ENCODE measurements at regions not wholly inside any gene's neighbourhood (a gene's known extent, or its start where the extent isn't known, plus 50 kb on each side); places are given as distances from the start of the nearest gene placed in this dataset.
"Not testable (repeated sequence)": the region's sequence is repeated elsewhere in the genome, so short reads cannot be mapped to it uniquely, and the experiment has no call there.

GRCh38 chr5:67547682-67548081, 351.1 kb upstream of the CD180 start:
- Histone ChIP-seq H3K27me3 (no peaks in the 10 kb centered on the region), H3K4me1 (peaks cover 0 to 26% (median 0%) of the 10 kb centered on the region in 4 donors), H3K4me3 (no peak overlapping the region), H3K9me3 (no peaks in the 10 kb centered on the region), H3K27ac (no peak overlapping the region), H3K36me3 (no peaks in the 10 kb centered on the region)
- DNase-seq: no peak
- TF ChIP-seq POLR2A (IDR thresholded peaks at IDR 0.05): no peak
- TF ChIP-seq, protein P1, sequence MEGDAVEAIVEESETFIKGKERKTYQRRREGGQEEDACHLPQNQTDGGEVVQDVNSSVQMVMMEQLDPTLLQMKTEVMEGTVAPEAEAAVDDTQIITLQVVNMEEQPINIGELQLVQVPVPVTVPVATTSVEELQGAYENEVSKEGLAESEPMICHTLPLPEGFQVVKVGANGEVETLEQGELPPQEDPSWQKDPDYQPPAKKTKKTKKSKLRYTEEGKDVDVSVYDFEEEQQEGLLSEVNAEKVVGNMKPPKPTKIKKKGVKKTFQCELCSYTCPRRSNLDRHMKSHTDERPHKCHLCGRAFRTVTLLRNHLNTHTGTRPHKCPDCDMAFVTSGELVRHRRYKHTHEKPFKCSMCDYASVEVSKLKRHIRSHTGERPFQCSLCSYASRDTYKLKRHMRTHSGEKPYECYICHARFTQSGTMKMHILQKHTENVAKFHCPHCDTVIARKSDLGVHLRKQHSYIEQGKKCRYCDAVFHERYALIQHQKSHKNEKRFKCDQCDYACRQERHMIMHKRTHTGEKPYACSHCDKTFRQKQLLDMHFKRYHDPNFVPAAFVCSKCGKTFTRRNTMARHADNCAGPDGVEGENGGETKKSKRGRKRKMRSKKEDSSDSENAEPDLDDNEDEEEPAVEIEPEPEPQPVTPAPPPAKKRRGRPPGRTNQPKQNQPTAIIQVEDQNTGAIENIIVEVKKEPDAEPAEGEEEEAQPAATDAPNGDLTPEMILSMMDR (IDR thresholded peaks at IDR 0.05): no peak

- not testable (repeated sequence) for H3K36me3 ChIP-seq, H3K27me3 ChIP-seq, H3K27ac ChIP-seq, H3K9me3 ChIP-seq, H3K4me3 ChIP-seq, DNase-seq
- peaks cover 0 to 20% (median 0%) of the 10 kb centered on the region in 4 donors for H3K4me1 ChIP-seq
Observed at GRCh38 chr5:67544942-67545341, 348.3 kb upstream of the CD180 start.

DNA sequence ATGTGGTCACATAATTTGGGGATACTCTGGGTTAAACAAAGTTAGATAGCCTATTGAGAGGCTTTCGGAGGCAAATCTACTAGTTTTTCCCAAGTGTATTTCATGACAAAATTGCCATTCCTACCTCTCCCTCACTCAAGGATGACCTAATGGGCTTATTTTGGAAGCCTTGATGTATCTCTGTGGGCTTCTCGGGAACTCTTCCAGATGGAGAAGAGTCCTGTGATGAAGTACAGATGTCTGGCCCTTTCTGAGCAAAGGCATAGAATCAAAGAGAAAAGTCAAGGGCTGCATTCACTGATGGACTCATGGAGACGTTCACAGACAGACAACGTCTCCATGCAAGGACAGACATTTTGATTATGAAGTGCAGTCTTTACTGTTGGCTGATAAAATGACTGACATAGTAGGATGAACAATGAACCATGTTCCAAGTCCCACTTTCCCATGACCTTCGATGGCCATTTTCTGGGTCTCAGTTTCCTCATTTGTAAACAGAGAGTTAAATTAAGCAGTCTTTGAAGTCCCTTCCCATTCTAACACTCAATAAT, 347.2 kb upstream of the CD180 start:
- Histone ChIP-seq H3K27me3 (no peaks in the 10 kb centered on the region), H3K4me3 (no peak overlapping the region), H3K9me3 (no peaks in the 10 kb centered on the region), H3K4me1 (peaks cover 0 to 10% (median 0%) of the 10 kb centered on the region in 4 donors), H3K36me3 (no peaks in the 10 kb centered on the region), H3K27ac (no peak overlapping the region)
- no peak for TF ChIP-seq POLR2A (IDR thresholded peaks at IDR 0.05)
- TF ChIP-seq, protein P1 (IDR thresholded peaks at IDR 0.05): no peak
- DNase-seq: no peak

DNA sequence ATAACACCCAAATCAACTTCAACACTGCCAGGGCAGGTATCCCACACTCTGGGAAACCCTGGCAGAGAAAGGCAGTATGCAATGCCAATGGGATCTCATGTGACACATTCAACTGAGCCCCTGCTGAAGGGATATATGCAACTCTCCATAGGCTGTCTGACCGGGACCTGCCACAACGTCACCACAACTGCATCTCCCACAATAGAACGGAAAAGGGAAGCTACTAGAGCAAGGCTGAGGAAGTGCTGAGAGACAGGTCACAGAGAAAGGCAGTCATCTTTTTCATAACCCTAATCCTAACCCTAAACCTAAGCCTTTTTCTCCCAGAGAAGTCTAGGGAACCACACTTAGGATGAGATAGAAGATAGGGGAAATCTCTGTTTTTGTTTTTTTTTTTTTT, 345.9 kb upstream of the CD180 start:
- no peaks in the 10 kb centered on the region for H3K4me1 ChIP-seq
- no peak overlapping the region for H3K4me3 ChIP-seq
- no peaks in the 10 kb centered on the region for H3K27me3 ChIP-seq
- H3K27ac ChIP-seq: no peak overlapping the region
- no peaks in the 10 kb centered on the region for H3K36me3 ChIP-seq
- no peak for DNase-seq
- H3K9me3 ChIP-seq: no peaks in the 10 kb centered on the region
- no peak for TF ChIP-seq POLR2A (IDR thresholded peaks at IDR 0.05)
- TF ChIP-seq, protein P1 (IDR thresholded peaks at IDR 0.05): no peak

- DNase-seq: no peak
- no peak overlapping the region for H3K4me3 ChIP-seq
- TF ChIP-seq, protein P1 (IDR thresholded peaks at IDR 0.05): no peak
- TF ChIP-seq POLR2A (IDR thresholded peaks at IDR 0.05): no peak
- H3K4me1 ChIP-seq: peaks cover 0 to 2% (median 0%) of the 10 kb centered on the region in 4 donors
- H3K27me3 ChIP-seq: no peaks in the 10 kb centered on the region
- H3K36me3 ChIP-seq: no peaks in the 10 kb centered on the region
- no peak overlapping the region for H3K27ac ChIP-seq
- H3K9me3 ChIP-seq: no peaks in the 10 kb centered on the region
Observed at GRCh38 chr5:67541875-67542274, 345.3 kb upstream of the CD180 start.

DNA sequence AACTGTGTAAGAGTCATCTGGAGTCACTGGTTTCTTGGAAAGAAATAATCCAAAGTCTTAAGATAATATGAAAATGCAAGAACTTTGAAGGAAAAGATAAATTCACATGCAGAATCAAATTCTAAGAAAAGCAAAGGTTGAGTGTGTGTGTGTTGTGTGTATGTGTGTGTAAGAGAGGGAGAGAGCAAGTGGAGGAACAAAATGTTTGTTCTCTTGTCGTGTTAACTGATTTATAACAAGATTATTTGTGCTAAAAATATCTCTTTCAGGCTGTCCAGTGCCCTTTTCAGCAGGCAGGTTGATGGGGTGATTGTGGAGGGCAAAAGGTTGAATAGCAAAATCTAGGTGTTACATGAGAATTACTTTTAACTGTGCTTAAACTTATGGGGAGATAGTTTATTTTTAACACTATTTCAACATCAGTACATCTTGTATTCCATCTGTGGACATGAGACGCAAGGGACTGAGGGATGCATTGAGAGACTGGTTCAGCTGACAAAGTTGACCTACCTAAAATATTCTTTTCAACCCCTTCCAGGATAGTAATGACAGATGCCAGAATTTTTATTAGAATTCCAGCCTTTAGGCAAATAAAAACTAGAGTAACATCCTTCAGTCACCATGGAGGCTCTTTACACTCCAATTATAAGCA, 342.4 kb upstream of the CD180 start:
- Histone ChIP-seq H3K9me3 (no peaks in the 10 kb centered on the region), H3K4me1 (peaks cover 0 to 4% (median 0%) of the 10 kb centered on the region in 4 donors), H3K4me3 (no peak overlapping the region), H3K27me3 (no peaks in the 10 kb centered on the region), H3K36me3 (no peaks in the 10 kb centered on the region), H3K27ac (peak overlapping the region in 1 of 4 donors; percentile 57)
- TF ChIP-seq, protein P1 (IDR thresholded peaks at IDR 0.05): no peak
- no peak for TF ChIP-seq POLR2A (IDR thresholded peaks at IDR 0.05)
- DNase-seq: no peak

Measured in Peyer's patch (tissue), 4 donors.